HL-60 (cell line): ENCODE measurements at regions not wholly inside any gene's neighbourhood (a gene's known extent, or its start where the extent isn't known, plus 50 kb on each side); places are given as distances from the start of the nearest gene placed in this dataset.

Source experiments
- DNase-seq, 2 experiments: peaks; one replicate each; pipeline ENCODE4 v3.0.0-alpha.2; 2010 to 2020; ENCODE audit warnings: low read depth in 1 of 2, low spot score in 1 of 2
- H3K27ac ChIP-seq: fragments of 250-450 bp; sonication (Bioruptor Pico); replicated peaks from 2 replicates; pipeline ENCODE4 v1.5.1; 2020; ENCODE audit warnings: mild to moderate bottlenecking, moderate library complexity
- H3K27me3 ChIP-seq: fragments of 250-450 bp; sonication (Bioruptor Pico); 2 replicates; pipeline ENCODE4 v1.5.1; 2021; ENCODE audit warnings: mild to moderate bottlenecking, moderate library complexity; ENCODE audit not compliant: insufficient read depth, poor library complexity, severe bottlenecking
- H3K4me3 ChIP-seq: replicated peaks from 2 replicates; pipeline ENCODE4 v1.5.1; 2011; ENCODE audit warnings: mild to moderate bottlenecking, control low read depth, low read length; ENCODE audit not compliant: insufficient read depth
- CTCF ChIP-seq: IDR thresholded peaks from one replicate; pipeline ENCODE4 v1.5.1; 2011; ENCODE audit warnings: low read length, control low read depth, inconsistent platforms; ENCODE audit not compliant: insufficient read depth
- GABPA ChIP-seq: IDR thresholded peaks from 2 replicates; pipeline ENCODE4 v1.6.1; 2012; ENCODE audit warnings: low read depth
- POLR2AphosphoS5 ChIP-seq: IDR thresholded peaks from 2 replicates; pipeline ENCODE4 v1.6.1; 2012; ENCODE audit warnings: low read depth
- SPI1 ChIP-seq: IDR thresholded peaks from 2 replicates; pipeline ENCODE4 v1.6.1; 2012; ENCODE audit warnings: low read depth, mild to moderate bottlenecking, borderline replicate concordance
- TF ChIP-seq, protein P1 (sequence below): IDR thresholded peaks from 2 replicates; pipeline ENCODE4 v1.6.1; 2012; ENCODE audit warnings: low read depth; ENCODE audit not compliant: insufficient replicate concordance

DNA sequence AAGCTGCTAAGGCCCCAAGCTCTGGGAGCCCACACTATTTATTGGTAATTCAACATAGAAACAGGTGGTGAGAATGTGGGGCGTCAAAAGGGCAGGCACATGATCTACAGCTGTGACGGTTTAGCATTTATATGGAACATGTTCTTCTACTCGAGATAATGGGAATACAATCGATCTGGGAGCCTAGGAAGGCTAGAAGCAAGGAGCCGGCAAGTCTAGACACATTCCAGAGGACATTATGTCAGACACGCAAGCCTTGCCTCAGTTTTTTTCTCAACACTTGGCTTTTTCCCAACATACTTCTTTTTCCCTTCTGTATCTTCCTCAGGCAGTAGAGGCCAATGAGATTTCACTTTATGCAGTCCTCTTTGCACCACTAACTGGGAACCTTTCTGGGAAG is 315.7 kb upstream of the SLITRK5 start:
- Histone ChIP-seq H3K27ac (no peak overlapping the region), H3K27me3 (no peaks in the 10 kb centered on the region), H3K4me3 (no peak overlapping the region)
- DNase-seq, result no peak
- no peak for TF ChIP-seq SPI1
- TF ChIP-seq, protein P1, sequence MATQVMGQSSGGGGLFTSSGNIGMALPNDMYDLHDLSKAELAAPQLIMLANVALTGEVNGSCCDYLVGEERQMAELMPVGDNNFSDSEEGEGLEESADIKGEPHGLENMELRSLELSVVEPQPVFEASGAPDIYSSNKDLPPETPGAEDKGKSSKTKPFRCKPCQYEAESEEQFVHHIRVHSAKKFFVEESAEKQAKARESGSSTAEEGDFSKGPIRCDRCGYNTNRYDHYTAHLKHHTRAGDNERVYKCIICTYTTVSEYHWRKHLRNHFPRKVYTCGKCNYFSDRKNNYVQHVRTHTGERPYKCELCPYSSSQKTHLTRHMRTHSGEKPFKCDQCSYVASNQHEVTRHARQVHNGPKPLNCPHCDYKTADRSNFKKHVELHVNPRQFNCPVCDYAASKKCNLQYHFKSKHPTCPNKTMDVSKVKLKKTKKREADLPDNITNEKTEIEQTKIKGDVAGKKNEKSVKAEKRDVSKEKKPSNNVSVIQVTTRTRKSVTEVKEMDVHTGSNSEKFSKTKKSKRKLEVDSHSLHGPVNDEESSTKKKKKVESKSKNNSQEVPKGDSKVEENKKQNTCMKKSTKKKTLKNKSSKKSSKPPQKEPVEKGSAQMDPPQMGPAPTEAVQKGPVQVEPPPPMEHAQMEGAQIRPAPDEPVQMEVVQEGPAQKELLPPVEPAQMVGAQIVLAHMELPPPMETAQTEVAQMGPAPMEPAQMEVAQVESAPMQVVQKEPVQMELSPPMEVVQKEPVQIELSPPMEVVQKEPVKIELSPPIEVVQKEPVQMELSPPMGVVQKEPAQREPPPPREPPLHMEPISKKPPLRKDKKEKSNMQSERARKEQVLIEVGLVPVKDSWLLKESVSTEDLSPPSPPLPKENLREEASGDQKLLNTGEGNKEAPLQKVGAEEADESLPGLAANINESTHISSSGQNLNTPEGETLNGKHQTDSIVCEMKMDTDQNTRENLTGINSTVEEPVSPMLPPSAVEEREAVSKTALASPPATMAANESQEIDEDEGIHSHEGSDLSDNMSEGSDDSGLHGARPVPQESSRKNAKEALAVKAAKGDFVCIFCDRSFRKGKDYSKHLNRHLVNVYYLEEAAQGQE, result no peak
- no peak for TF ChIP-seq POLR2AphosphoS5
- TF ChIP-seq GABPA, result no peak
- no peak for TF ChIP-seq CTCF

- TF ChIP-seq, protein P1, result no peak
- TF ChIP-seq CTCF (no peak), GABPA (no peak), POLR2AphosphoS5 (no peak), SPI1 (no peak)
- H3K27me3 ChIP-seq, result no peaks in the 10 kb centered on the region
- no peak for DNase-seq
- H3K4me3 ChIP-seq, result no peak overlapping the region
- no peak overlapping the region for H3K27ac ChIP-seq
Measured at GRCh38 chr13:87356314-87356713, 314.9 kb upstream of the SLITRK5 start.

DNA sequence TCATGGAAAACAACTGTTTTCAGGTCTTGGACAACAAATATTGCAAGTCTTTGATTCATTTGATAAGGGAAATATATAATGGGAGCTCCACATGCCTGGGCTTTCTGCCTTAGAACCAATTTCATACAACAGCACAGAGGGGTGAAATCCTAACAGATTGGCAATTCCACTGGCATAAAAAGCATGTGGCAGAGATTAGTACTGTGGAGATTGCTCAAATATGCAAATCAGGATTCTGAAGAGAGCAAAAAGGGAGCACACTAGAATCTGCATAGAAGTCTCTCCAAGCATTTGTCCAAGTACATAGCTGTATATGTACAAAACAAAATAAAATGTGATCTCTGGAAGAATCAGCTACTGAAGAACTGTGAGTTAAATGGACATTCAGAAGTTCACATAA is 312.9 kb upstream of the SLITRK5 start:
- TF ChIP-seq, protein P1, result no peak
- no peak for TF ChIP-seq CTCF
- TF ChIP-seq GABPA, result no peak
- no peak for TF ChIP-seq SPI1
- TF ChIP-seq POLR2AphosphoS5, result no peak
- Histone ChIP-seq H3K27ac (no peak overlapping the region), H3K27me3 (no peaks in the 10 kb centered on the region), H3K4me3 (no peak overlapping the region)
- DNase-seq, result no peak
